GM18909 (cell line): ENCODE measurements at regions not wholly inside any gene's neighbourhood (a gene's known extent, or its start where the extent isn't known, plus 50 kb on each side); places are given as distances from the start of the nearest gene placed in this dataset.
"Not testable (repeated sequence)": the region's sequence is repeated elsewhere in the genome, so short reads cannot be mapped to it uniquely, and the experiment has no call there.

Experiments
- ATAC-seq: cut with Tn5 transposase; IDR thresholded peaks from one replicate; pipeline ENCODE4 v1.9.1; 2021; ENCODE audit warnings: mild to moderate bottlenecking; ENCODE audit not compliant: unreplicated experiment, poor library complexity

GRCh38 chr5:162573758-162574157 is 506.2 kb downstream of the GABRG2 start:
- ATAC-seq = no peak

- ATAC-seq = no peak
These were observed 524.2 kb downstream of the GABRG2 start for GRCh38 chr5:162591724-162592123.

- ATAC-seq = peak; percentile 56
These were observed 526.3 kb downstream of the GABRG2 start for GRCh38 chr5:162593881-162594280.

GRCh38 chr5:162603443-162604070 is 536.0 kb downstream of the GABRG2 start:
- no peak for ATAC-seq

GRCh38 chr5:162607879-162608278 is 540.3 kb downstream of the GABRG2 start:
- no peak for ATAC-seq

GRCh38 chr5:162621726-162622263 is 554.2 kb downstream of the GABRG2 start:
- ATAC-seq = not testable (repeated sequence)

GRCh38 chr5:162624110-162624509 is 556.5 kb downstream of the GABRG2 start:
- no peak for ATAC-seq

- no peak for ATAC-seq
These were observed 569.9 kb downstream of the GABRG2 start for GRCh38 chr5:162637481-162637880.

- no peak for ATAC-seq
These were observed 571.3 kb downstream of the GABRG2 start for GRCh38 chr5:162638849-162639248.

GRCh38 chr5:162641142-162641813 is 573.7 kb downstream of the GABRG2 start:
- ATAC-seq = no peak

- ATAC-seq = no peak
These were observed 587.3 kb downstream of the GABRG2 start for GRCh38 chr5:162654661-162655405.

- ATAC-seq = no peak
These were observed 589.5 kb downstream of the GABRG2 start for GRCh38 chr5:162657076-162657475.

GRCh38 chr5:162664846-162665245 is 597.3 kb downstream of the GABRG2 start:
- ATAC-seq = no peak

- no peak for ATAC-seq
These were observed 601.4 kb downstream of the GABRG2 start for GRCh38 chr5:162668926-162669325.

- ATAC-seq = no peak
These were observed 604.5 kb downstream of the GABRG2 start for GRCh38 chr5:162672061-162672460.

- no peak for ATAC-seq
These were observed 615.7 kb downstream of the GABRG2 start for GRCh38 chr5:162683284-162683683.

- no peak for ATAC-seq
These were observed 616.6 kb downstream of the GABRG2 start for GRCh38 chr5:162684145-162684544.

- ATAC-seq = no peak
These were observed 617.7 kb downstream of the GABRG2 start for GRCh38 chr5:162685302-162685701.

GRCh38 chr5:162696272-162696671 is 628.7 kb downstream of the GABRG2 start:
- ATAC-seq = not testable (repeated sequence)

- ATAC-seq = no peak
These were observed 631.8 kb downstream of the GABRG2 start for GRCh38 chr5:162699361-162699760.

GRCh38 chr5:162703914-162704313 is 636.3 kb downstream of the GABRG2 start:
- ATAC-seq = no peak
